ENCODE measurements at regions not wholly inside any gene's neighbourhood (a gene's known extent, or its start where the extent isn't known, plus 50 kb on each side); places are given as distances from the start of the nearest gene placed in this dataset.

GRCh38 chr3:150329408-150329807, 78.7 kb upstream of the TSC22D2 start:
- TF ChIP-seq CTCF (IDR thresholded peaks at IDR 0.05; ENCODE audit: low read depth, low read length) (no peak), POLR2A (IDR thresholded peaks at IDR 0.05; ENCODE audit: extremely low read depth, insufficient read length) (no peak), MAX (IDR thresholded peaks at IDR 0.05; ENCODE audit: low read depth, low read length) (no peak), MYC (IDR thresholded peaks at IDR 0.05; ENCODE audit: low read depth, low read length) (no peak)

Data from NB4 (cell line).